Esophagus mucosa (tissue), 1 donor: ENCODE measurements at regions not wholly inside any gene's neighbourhood (a gene's known extent, or its start where the extent isn't known, plus 50 kb on each side); places are given as distances from the start of the nearest gene placed in this dataset.
"Not testable (repeated sequence)": the region's sequence is repeated elsewhere in the genome, so short reads cannot be mapped to it uniquely, and the experiment has no call there.

Experiments
- ATAC-seq: fragments of 200-7000 bp; cut with Tn5 transposase; one replicate; pipeline ENCODE4 v1.9.1; 2020
- donor health status: DM: yes; HTN: yes; CAD: no.

- not testable (repeated sequence) for ATAC-seq
Measured at GRCh38 chr3:166500420-166500819, 663.2 kb upstream of the BCHE start.

- no peak for ATAC-seq
Measured at GRCh38 chr3:166499636-166500035, 662.4 kb upstream of the BCHE start.

- ATAC-seq = no peak
Measured at GRCh38 chr3:166498446-166498845, 661.2 kb upstream of the BCHE start.

GRCh38 chr3:166489826-166490225 is 652.6 kb upstream of the BCHE start:
- ATAC-seq = no peak

- peak; percentile 17 for ATAC-seq
Measured at GRCh38 chr3:166488977-166489672, 651.9 kb upstream of the BCHE start.

- ATAC-seq = no peak
Measured at GRCh38 chr3:166484470-166484869, 647.2 kb upstream of the BCHE start.

GRCh38 chr3:166481340-166481739 is 644.1 kb upstream of the BCHE start:
- ATAC-seq = no peak

- ATAC-seq = peak; percentile 75
Measured at GRCh38 chr3:166478356-166478755, 641.1 kb upstream of the BCHE start.

- no peak for ATAC-seq
Measured at GRCh38 chr3:166473501-166473900, 636.3 kb upstream of the BCHE start.

- no peak for ATAC-seq
Measured at GRCh38 chr3:166472015-166472414, 634.8 kb upstream of the BCHE start.

- no peak for ATAC-seq
Measured at GRCh38 chr3:166471074-166471767, 634.0 kb upstream of the BCHE start.

GRCh38 chr3:166462891-166463470 is 625.8 kb upstream of the BCHE start:
- no peak for ATAC-seq

- ATAC-seq = no peak
Measured at GRCh38 chr3:166461626-166462025, 624.4 kb upstream of the BCHE start.

- no peak for ATAC-seq
Measured at GRCh38 chr3:166457382-166457781, 620.2 kb upstream of the BCHE start.

- no peak for ATAC-seq
Measured at GRCh38 chr3:166456286-166456685, 619.1 kb upstream of the BCHE start.

GRCh38 chr3:166455744-166456143 is 618.5 kb upstream of the BCHE start:
- ATAC-seq = no peak

GRCh38 chr3:166453478-166453877 is 616.3 kb upstream of the BCHE start:
- ATAC-seq = no peak

- ATAC-seq = no peak
Measured at GRCh38 chr3:166451997-166452396, 614.8 kb upstream of the BCHE start.

GRCh38 chr3:166447513-166447912 is 610.3 kb upstream of the BCHE start:
- ATAC-seq = no peak

GRCh38 chr3:166446986-166447385 is 609.8 kb upstream of the BCHE start:
- no peak for ATAC-seq

GRCh38 chr3:166446291-166446690 is 609.1 kb upstream of the BCHE start:
- ATAC-seq = no peak

- peak; percentile 79 for ATAC-seq
Measured at GRCh38 chr3:166445865-166446264, 608.6 kb upstream of the BCHE start.

GRCh38 chr3:166444756-166445155 is 607.5 kb upstream of the BCHE start:
- peak; percentile 93 for ATAC-seq

GRCh38 chr3:166444336-166444735 is 607.1 kb upstream of the BCHE start:
- peak; percentile 91 for ATAC-seq
